Right lobe of liver (tissue), 6 donors: ENCODE measurements at regions not wholly inside any gene's neighbourhood (a gene's known extent, or its start where the extent isn't known, plus 50 kb on each side); places are given as distances from the start of the nearest gene placed in this dataset.
"Not testable (repeated sequence)": the region's sequence is repeated elsewhere in the genome, so short reads cannot be mapped to it uniquely, and the experiment has no call there.

ENCODE experiments used
- ATAC-seq, 4 donors: fragments of 200-7000 bp; cut with Tn5 transposase; one replicate each; pipeline ENCODE4 v1.9.1; 2020; ENCODE audit warnings: mild to moderate bottlenecking in 4 of 4, moderate library complexity in 4 of 4
- DNase-seq, 3 donors: peaks; one replicate each; pipeline ENCODE4 v3.0.0-alpha.2; 2020
- H3K27ac ChIP-seq, 3 donors: fragments of 200-600 bp; one replicate each; pipeline ENCODE4 v1.8.0; 2022
- H3K27me3 ChIP-seq, 2 donors: fragments of 200-600 bp; one replicate each; pipeline ENCODE4 v1.8.0; 2022
- H3K36me3 ChIP-seq, 4 donors: fragments of 200-600 bp; sonication (generic) in 1 of 4; one replicate each; pipeline versions ENCODE4 v1.5.1 to v1.8.0; 2017 to 2022; ENCODE audit warnings: control low read depth in 1 of 4
- H3K4me1 ChIP-seq, 4 donors: fragments of 200-600 bp; sonication (generic) in 1 of 4; one replicate each; pipeline versions ENCODE4 v1.5.1 to v1.8.0; 2017 to 2022; ENCODE audit warnings: control low read depth in 1 of 4
- H3K4me3 ChIP-seq, 3 donors: fragments of 200-600 bp; one replicate each; pipeline ENCODE4 v1.8.0; 2022
- H3K9me3 ChIP-seq, 4 donors: fragments of 200-600 bp; sonication (generic) in 1 of 4; one replicate each; pipeline versions ENCODE4 v1.5.1 to v1.8.0; 2017 to 2022; ENCODE audit warnings: control low read depth in 1 of 4
- POLR2A ChIP-seq: fragments of 450-650 bp; IDR thresholded peaks from one replicate; pipeline ENCODE4 v1.6.1; 2017; ENCODE audit warnings: antibody characterized with exemption, mild to moderate bottlenecking
- WGBS: methylation state at CpG from one replicate; pipeline ENCODE4 v1.1.6; 2018; ENCODE audit warnings: low coverage, low lambda C conversion rate; ENCODE audit not compliant: insufficient coverage; ENCODE audit errors: missing lambda C conversion rate; 5-methylcytosine and 5-hydroxymethylcytosine counted together
- intact Hi-C, 2 donors: fragments of 100-400 bp; cut with DNase I; formaldehyde crosslinking; loops; one replicate each; pipeline versions ENCODE4 v1.11.2 to v1.14.1; 2022
- TF ChIP-seq, protein P1 (sequence below), 4 donors: fragments of 200-600 bp in 3 of 4; fragments of 450-650 bp in 1 of 4; IDR thresholded peaks; one replicate each; pipeline versions ENCODE4 v1.5.1 to v1.8.0; 2016 to 2022; ENCODE audit warnings: antibody characterized with exemption in 4 of 4, mild to moderate bottlenecking in 2 of 4
- donor health status: DM: no; HTN: yes; CAD: no.
- donor health status: DM: no; HTN: no; CAD: no.
- donor health status: DM: no; HTN: no; CAD: no.
- donor health status: DM: no; HTN: yes; CAD: no.
- donor health status: DM: no; HTN: yes; CAD: no.

GRCh38 chr21:20220586-20220985 is 777.6 kb upstream of the NCAM2 start:
- intact Hi-C loops = no loop called here
- Histone ChIP-seq H3K4me3 (no peak overlapping the region), H3K9me3 (no peaks in the 10 kb centered on the region), H3K4me1 (no peaks in the 10 kb centered on the region), H3K27ac (no peak overlapping the region), H3K36me3 (no peaks in the 10 kb centered on the region), H3K27me3 (no peaks in the 10 kb centered on the region)
- ATAC-seq (no peak), DNase-seq (no peak)
- no peak for TF ChIP-seq POLR2A
- TF ChIP-seq, protein P1, sequence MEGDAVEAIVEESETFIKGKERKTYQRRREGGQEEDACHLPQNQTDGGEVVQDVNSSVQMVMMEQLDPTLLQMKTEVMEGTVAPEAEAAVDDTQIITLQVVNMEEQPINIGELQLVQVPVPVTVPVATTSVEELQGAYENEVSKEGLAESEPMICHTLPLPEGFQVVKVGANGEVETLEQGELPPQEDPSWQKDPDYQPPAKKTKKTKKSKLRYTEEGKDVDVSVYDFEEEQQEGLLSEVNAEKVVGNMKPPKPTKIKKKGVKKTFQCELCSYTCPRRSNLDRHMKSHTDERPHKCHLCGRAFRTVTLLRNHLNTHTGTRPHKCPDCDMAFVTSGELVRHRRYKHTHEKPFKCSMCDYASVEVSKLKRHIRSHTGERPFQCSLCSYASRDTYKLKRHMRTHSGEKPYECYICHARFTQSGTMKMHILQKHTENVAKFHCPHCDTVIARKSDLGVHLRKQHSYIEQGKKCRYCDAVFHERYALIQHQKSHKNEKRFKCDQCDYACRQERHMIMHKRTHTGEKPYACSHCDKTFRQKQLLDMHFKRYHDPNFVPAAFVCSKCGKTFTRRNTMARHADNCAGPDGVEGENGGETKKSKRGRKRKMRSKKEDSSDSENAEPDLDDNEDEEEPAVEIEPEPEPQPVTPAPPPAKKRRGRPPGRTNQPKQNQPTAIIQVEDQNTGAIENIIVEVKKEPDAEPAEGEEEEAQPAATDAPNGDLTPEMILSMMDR (IDR thresholded peaks at IDR 0.05) = no peak

DNA sequence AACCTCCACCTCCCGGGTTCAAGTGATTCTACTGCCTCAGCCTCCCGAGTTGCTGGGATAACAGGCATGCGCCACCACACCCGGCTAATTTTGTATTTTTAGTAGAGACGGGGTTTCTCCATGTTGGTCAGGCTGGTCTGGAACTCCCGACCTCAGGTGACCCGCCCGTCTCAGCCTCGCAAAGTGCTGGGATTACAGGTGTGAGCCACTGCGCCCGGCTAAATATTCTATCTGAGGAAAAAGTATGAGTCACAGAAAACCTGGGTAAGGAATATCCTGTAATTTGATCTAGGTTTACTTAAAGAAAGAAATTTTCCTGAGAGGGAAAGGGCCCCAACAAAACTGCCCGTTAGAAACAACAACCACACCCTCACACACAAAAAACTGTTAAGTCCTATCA is 776.2 kb upstream of the NCAM2 start:
- H3K36me3 ChIP-seq, H3K4me1 ChIP-seq, DNase-seq, ATAC-seq, H3K9me3 ChIP-seq, H3K27me3 ChIP-seq, H3K27ac ChIP-seq, H3K4me3 ChIP-seq, intact Hi-C loops: not testable (repeated sequence)
- 77% methylated on average over 8 of the region's 12 CpGs for WGBS

DNA sequence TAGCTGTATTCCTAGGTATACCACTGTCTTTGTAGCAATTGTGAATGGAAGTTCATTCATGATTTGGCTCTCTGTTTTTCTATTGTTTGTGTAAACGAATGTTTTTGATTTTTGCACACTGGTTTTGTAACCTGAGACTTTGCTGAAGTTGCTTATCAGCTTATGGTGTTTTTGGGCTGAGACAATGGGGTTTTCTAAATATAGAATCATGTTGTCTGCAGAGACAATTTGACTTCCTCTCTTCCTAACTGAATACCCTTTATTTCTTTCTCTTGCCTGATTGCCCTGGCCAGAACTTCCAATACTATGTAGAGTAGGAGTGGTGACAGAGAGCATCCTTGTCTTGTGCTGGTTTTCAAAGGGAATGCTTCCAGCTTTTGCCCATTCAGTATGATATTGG is 761.6 kb upstream of the NCAM2 start:
- H3K4me1 ChIP-seq, H3K4me3 ChIP-seq, ATAC-seq, H3K27me3 ChIP-seq, H3K27ac ChIP-seq, DNase-seq, H3K36me3 ChIP-seq, intact Hi-C loops, H3K9me3 ChIP-seq: not testable (repeated sequence)
- WGBS = 0% methylated on average over 1 of the region's 1 CpG

DNA sequence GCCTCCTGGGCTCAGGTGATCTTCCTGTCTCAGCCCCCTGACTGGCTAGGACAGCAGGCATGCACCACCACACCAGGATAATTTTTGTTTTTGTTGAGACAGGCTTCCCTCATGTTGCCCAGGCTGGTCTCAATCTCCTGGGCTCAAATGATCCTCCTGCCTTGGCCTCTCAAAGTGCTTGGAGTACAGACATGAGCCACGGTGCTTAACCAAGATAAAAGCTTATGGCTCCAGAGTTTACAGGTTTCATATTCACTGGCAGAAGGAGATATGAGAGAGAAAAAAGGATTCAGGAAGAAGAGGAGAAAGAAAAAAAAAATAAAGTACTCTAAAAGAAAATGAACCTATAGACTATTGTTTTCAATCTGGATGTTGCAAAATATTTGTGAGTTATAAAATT is 748.8 kb upstream of the NCAM2 start:
- Histone ChIP-seq H3K27me3 (no peaks in the 10 kb centered on the region), H3K4me3 (no peak overlapping the region), H3K9me3 (no peaks in the 10 kb centered on the region), H3K4me1 (no peaks in the 10 kb centered on the region), H3K27ac (no peak overlapping the region), H3K36me3 (no peaks in the 10 kb centered on the region)
- TF ChIP-seq, protein P1 (IDR thresholded peaks at IDR 0.05) = no peak
- no peak for TF ChIP-seq POLR2A
- intact Hi-C loops = no loop called here
- WGBS = 23% methylated on average over 1 of the region's 1 CpG
- DNase-seq = no peak
- ATAC-seq = no peak

- Histone ChIP-seq H3K4me3 (no peak overlapping the region), H3K27me3 (no peaks in the 10 kb centered on the region), H3K36me3 (no peaks in the 10 kb centered on the region), H3K4me1 (no peaks in the 10 kb centered on the region), H3K27ac (no peak overlapping the region), H3K9me3 (no peaks in the 10 kb centered on the region)
- 32% methylated on average over 3 of the region's 3 CpGs for WGBS
- TF ChIP-seq, protein P1 (IDR thresholded peaks at IDR 0.05) = no peak
- TF ChIP-seq POLR2A = no peak
- intact Hi-C loops = no loop called here
- ATAC-seq (no peak), DNase-seq (no peak)
Measured at GRCh38 chr21:20250337-20250736, 747.9 kb upstream of the NCAM2 start.

GRCh38 chr21:20253261-20253660 is 744.9 kb upstream of the NCAM2 start:
- ATAC-seq = no peak
- Histone ChIP-seq H3K27me3 (no peaks in the 10 kb centered on the region), H3K4me1 (no peaks in the 10 kb centered on the region), H3K36me3 (no peaks in the 10 kb centered on the region), H3K9me3 (no peaks in the 10 kb centered on the region), H3K4me3 (no peak overlapping the region), H3K27ac (no peak overlapping the region)
- intact Hi-C loops = no loop called here
- 64% methylated on average over 3 of the region's 3 CpGs for WGBS
- TF ChIP-seq, protein P1 (IDR thresholded peaks at IDR 0.05) = no peak
- no peak for TF ChIP-seq POLR2A
- DNase-seq = no peak
